ENCODE measurements at regions not wholly inside any gene's neighbourhood (a gene's known extent, or its start where the extent isn't known, plus 50 kb on each side); places are given as distances from the start of the nearest gene placed in this dataset.

GRCh38 chr6:155670655-155671054 is 215.0 kb upstream of the NOX3 start:
- Histone ChIP-seq H3K36me3 (replicated peaks; ENCODE audit: insufficient read depth, low read length) (no peaks in the 10 kb centered on the region), H3K4me3 (ENCODE audit: low read length) (no peak overlapping the region), H3F3A (ENCODE audit: insufficient read depth, low read length) (no peaks in the 10 kb centered on the region), H3K9me3 (replicated peaks; ENCODE audit: insufficient read depth, low read length) (no peaks in the 10 kb centered on the region), H3K9me2 (replicated peaks; ENCODE audit: insufficient read depth, low read length) (no peaks in the 10 kb centered on the region), H3K4me1 (ENCODE audit: low read length) (no peaks in the 10 kb centered on the region), H3K79me2 (ENCODE audit: low read length) (no peaks in the 10 kb centered on the region), H3K27ac (ENCODE audit: low read length) (no peak overlapping the region), H2AFZ (ENCODE audit: low read length) (no peak overlapping the region), H3K27me3 (replicated peaks; ENCODE audit: insufficient read depth, low read length) (no peaks in the 10 kb centered on the region), H3K9ac (ENCODE audit: low read length) (no peak overlapping the region), H4K20me1 (ENCODE audit: insufficient read depth, low read length) (no peaks in the 10 kb centered on the region), H3K4me2 (ENCODE audit: low read depth, low read length) (no peak overlapping the region)
- no peak for TF ChIP-seq EZH2phosphoT487 (IDR thresholded peaks at IDR 0.05; ENCODE audit: low read length)
- no peak for DNase-seq

GRCh38 chr6:155660251-155660977 is 204.8 kb upstream of the NOX3 start:
- Histone ChIP-seq H3K9me2 (replicated peaks; ENCODE audit: insufficient read depth, low read length) (no peaks in the 10 kb centered on the region), H3K4me2 (ENCODE audit: low read depth, low read length) (no peak overlapping the region), H2AFZ (ENCODE audit: low read length) (no peak overlapping the region), H3K4me3 (ENCODE audit: low read length) (no peak overlapping the region), H3K9me3 (replicated peaks; ENCODE audit: insufficient read depth, low read length) (no peaks in the 10 kb centered on the region), H3K4me1 (ENCODE audit: low read length) (no peaks in the 10 kb centered on the region), H3K9ac (ENCODE audit: low read length) (no peak overlapping the region), H4K20me1 (ENCODE audit: insufficient read depth, low read length) (no peaks in the 10 kb centered on the region), H3K27ac (ENCODE audit: low read length) (no peak overlapping the region), H3F3A (ENCODE audit: insufficient read depth, low read length) (no peaks in the 10 kb centered on the region), H3K79me2 (ENCODE audit: low read length) (no peaks in the 10 kb centered on the region), H3K36me3 (replicated peaks; ENCODE audit: insufficient read depth, low read length) (no peaks in the 10 kb centered on the region), H3K27me3 (replicated peaks; ENCODE audit: insufficient read depth, low read length) (no peaks in the 10 kb centered on the region)
- no peak for DNase-seq
- TF ChIP-seq EZH2phosphoT487 (IDR thresholded peaks at IDR 0.05; ENCODE audit: low read length) (no peak), EZH2 (optimal IDR thresholded peaks at IDR 0.05; ENCODE audit: low read depth, low read length) (no peak), CTCF (IDR thresholded peaks at IDR 0.05; ENCODE audit: low read length) (no peak)

GRCh38 chr6:155656024-155656423 is 200.4 kb upstream of the NOX3 start:
- Histone ChIP-seq H3K4me2 (ENCODE audit: low read depth, low read length) (no peak overlapping the region), H4K20me1 (ENCODE audit: insufficient read depth, low read length) (no peaks in the 10 kb centered on the region), H3K27ac (ENCODE audit: low read length) (no peak overlapping the region), H2AFZ (ENCODE audit: low read length) (no peak overlapping the region), H3K4me3 (ENCODE audit: low read length) (no peak overlapping the region), H3K79me2 (ENCODE audit: low read length) (no peaks in the 10 kb centered on the region), H3K9me2 (replicated peaks; ENCODE audit: insufficient read depth, low read length) (no peaks in the 10 kb centered on the region), H3K36me3 (replicated peaks; ENCODE audit: insufficient read depth, low read length) (no peaks in the 10 kb centered on the region), H3F3A (ENCODE audit: insufficient read depth, low read length) (no peaks in the 10 kb centered on the region), H3K4me1 (ENCODE audit: low read length) (no peaks in the 10 kb centered on the region), H3K27me3 (replicated peaks; ENCODE audit: insufficient read depth, low read length) (no peaks in the 10 kb centered on the region), H3K9me3 (replicated peaks; ENCODE audit: insufficient read depth, low read length) (no peaks in the 10 kb centered on the region), H3K9ac (ENCODE audit: low read length) (no peak overlapping the region)
- TF ChIP-seq EZH2 (optimal IDR thresholded peaks at IDR 0.05; ENCODE audit: low read depth, low read length) (no peak), CTCF (IDR thresholded peaks at IDR 0.05; ENCODE audit: low read length) (no peak), EZH2phosphoT487 (IDR thresholded peaks at IDR 0.05; ENCODE audit: low read length) (no peak)
- no peak for DNase-seq

- no peak overlapping the region for H3K27ac ChIP-seq (ENCODE audit: low read length)
- no peaks in the 10 kb centered on the region for H3K36me3 ChIP-seq (replicated peaks; ENCODE audit: insufficient read depth, low read length)
- H3K9ac ChIP-seq (ENCODE audit: low read length) = no peak overlapping the region
- no peak overlapping the region for H3K4me2 ChIP-seq (ENCODE audit: low read depth, low read length)
- H3K4me3 ChIP-seq (ENCODE audit: low read length) = no peak overlapping the region
- H3K9me2 ChIP-seq (replicated peaks; ENCODE audit: insufficient read depth, low read length) = no peaks in the 10 kb centered on the region
- no peaks in the 10 kb centered on the region for H4K20me1 ChIP-seq (ENCODE audit: insufficient read depth, low read length)
- no peak for DNase-seq
- no peaks in the 10 kb centered on the region for H3K4me1 ChIP-seq (ENCODE audit: low read length)
- no peaks in the 10 kb centered on the region for H3F3A ChIP-seq (ENCODE audit: insufficient read depth, low read length)
- no peak overlapping the region for H2AFZ ChIP-seq (ENCODE audit: low read length)
- H3K79me2 ChIP-seq (ENCODE audit: low read length) = no peaks in the 10 kb centered on the region
- no peak for TF ChIP-seq EZH2phosphoT487 (IDR thresholded peaks at IDR 0.05; ENCODE audit: low read length)
- no peak for TF ChIP-seq EZH2 (optimal IDR thresholded peaks at IDR 0.05; ENCODE audit: low read depth, low read length)
- no peak for TF ChIP-seq CTCF (IDR thresholded peaks at IDR 0.05; ENCODE audit: low read length)
- H3K27me3 ChIP-seq (replicated peaks; ENCODE audit: insufficient read depth, low read length) = no peaks in the 10 kb centered on the region
- H3K9me3 ChIP-seq (replicated peaks; ENCODE audit: insufficient read depth, low read length) = no peaks in the 10 kb centered on the region
These were observed 198.8 kb upstream of the NOX3 start for GRCh38 chr6:155654474-155654873.
